ENCODE measurements at regions not wholly inside any gene's neighbourhood (a gene's known extent, or its start where the extent isn't known, plus 50 kb on each side); places are given as distances from the start of the nearest gene placed in this dataset.

GRCh38 chr4:4750187-4750586 lies 109.3 kb upstream of the MSX1 start:
- TF ChIP-seq POLR2A (IDR thresholded peaks at IDR 0.05; ENCODE audit: low read depth, low read length) (no peak), CTCF (IDR thresholded peaks at IDR 0.05; ENCODE audit: extremely low read depth in 1 of 2, insufficient read depth in 1 of 2, low read depth in 1 of 2, low read length in 2 of 2) (no peak), MAX (IDR thresholded peaks at IDR 0.05; ENCODE audit: insufficient read depth, insufficient read length) (no peak), POLR2AphosphoS5 (IDR thresholded peaks at IDR 0.05; ENCODE audit: insufficient read depth, low read depth, low read length) (no peak), EZH2 (IDR thresholded peaks at IDR 0.05; ENCODE audit: borderline replicate concordance, low read depth, low read length, severe bottlenecking) (no peak), JUN (IDR thresholded peaks at IDR 0.05; ENCODE audit: borderline replicate concordance, insufficient read depth, insufficient read length, low read depth) (no peak)

Measured in endothelial cell of umbilical vein (primary cell).